ENCODE measurements at regions not wholly inside any gene's neighbourhood (a gene's known extent, or its start where the extent isn't known, plus 50 kb on each side); places are given as distances from the start of the nearest gene placed in this dataset.

- no peak overlapping the region for H3K4me3 ChIP-seq
- no peak overlapping the region for H3K9ac ChIP-seq
- no peaks in the 10 kb centered on the region for H3K4me1 ChIP-seq (ENCODE audit: insufficient read depth)
- no peak for DNase-seq
- no peak overlapping the region for H2AFZ ChIP-seq
- H3K27ac ChIP-seq: no peak overlapping the region
- no peaks in the 10 kb centered on the region for H3F3A ChIP-seq (ENCODE audit: insufficient read depth)
- 0 out of 2 replicates have a peak, but pooled peaks cover 3% of the 10 kb centered on the region for H3K27me3 ChIP-seq (replicated peaks; ENCODE audit: insufficient read depth)
- H3K36me3 ChIP-seq (ENCODE audit: low read depth): no peaks in the 10 kb centered on the region
- no peak overlapping the region for H3K4me2 ChIP-seq (ENCODE audit: unreplicated experiment)
- in situ Hi-C loops (cut with MboI): no loop called here
- H3K9me3 ChIP-seq (ENCODE audit: low read depth): no peaks in the 10 kb centered on the region
- H3K9me2 ChIP-seq (ENCODE audit: insufficient read depth): no peaks in the 10 kb centered on the region
- no peak for TF ChIP-seq EZH2 (IDR thresholded peaks at IDR 0.05; ENCODE audit: insufficient read depth, poor library complexity, severe bottlenecking)
- no peak for TF ChIP-seq EZH2phosphoT487 (IDR thresholded peaks at IDR 0.05; ENCODE audit: insufficient read depth, low read depth)
- no peaks in the 10 kb centered on the region for H3K79me2 ChIP-seq (ENCODE audit: insufficient read depth)
- H4K20me1 ChIP-seq (ENCODE audit: insufficient read depth): no peaks in the 10 kb centered on the region
- 52 to 55% methylated on average over 5 of the region's 5 CpGs for WGBS, 2 experiments (ENCODE audit: low coverage in 1 of 2, low lambda C conversion rate in 2 of 2, missing lambda C conversion rate in 2 of 2)
These were observed 71.0 kb upstream of the SLC1A3 start for GRCh38 chr5:36535378-36535777.

- H4K20me1 ChIP-seq (ENCODE audit: insufficient read depth): no peaks in the 10 kb centered on the region
- H3F3A ChIP-seq (ENCODE audit: insufficient read depth): no peaks in the 10 kb centered on the region
- no peak overlapping the region for H2AFZ ChIP-seq
- WGBS, 2 experiments (ENCODE audit: low coverage in 1 of 2, low lambda C conversion rate in 2 of 2, missing lambda C conversion rate in 2 of 2): 53 to 56% methylated on average over 4 of the region's 4 CpGs
- H3K79me2 ChIP-seq (ENCODE audit: insufficient read depth): no peaks in the 10 kb centered on the region
- 0 out of 2 replicates have a peak, but pooled peaks cover 3% of the 10 kb centered on the region for H3K27me3 ChIP-seq (replicated peaks; ENCODE audit: insufficient read depth)
- no peak overlapping the region for H3K9ac ChIP-seq
- DNase-seq: no peak
- H3K36me3 ChIP-seq (ENCODE audit: low read depth): no peaks in the 10 kb centered on the region
- H3K4me1 ChIP-seq (ENCODE audit: insufficient read depth): no peaks in the 10 kb centered on the region
- H3K27ac ChIP-seq: no peak overlapping the region
- no peak overlapping the region for H3K4me3 ChIP-seq
- H3K9me2 ChIP-seq (ENCODE audit: insufficient read depth): no peaks in the 10 kb centered on the region
- no peaks in the 10 kb centered on the region for H3K9me3 ChIP-seq (ENCODE audit: low read depth)
- H3K4me2 ChIP-seq (ENCODE audit: unreplicated experiment): no peak overlapping the region
- in situ Hi-C loops (cut with MboI): no loop called here
- TF ChIP-seq EZH2 (IDR thresholded peaks at IDR 0.05; ENCODE audit: insufficient read depth, poor library complexity, severe bottlenecking) (no peak), EZH2phosphoT487 (IDR thresholded peaks at IDR 0.05; ENCODE audit: insufficient read depth, low read depth) (no peak)
These were observed 70.4 kb upstream of the SLC1A3 start for GRCh38 chr5:36535859-36536615.

- H2AFZ ChIP-seq: no peak overlapping the region
- H3K4me2 ChIP-seq (ENCODE audit: unreplicated experiment): no peak overlapping the region
- no peak overlapping the region for H3K4me3 ChIP-seq
- H3K9me3 ChIP-seq (ENCODE audit: low read depth): no peaks in the 10 kb centered on the region
- H3K27ac ChIP-seq: no peak overlapping the region
- no peak for TF ChIP-seq EZH2 (IDR thresholded peaks at IDR 0.05; ENCODE audit: insufficient read depth, poor library complexity, severe bottlenecking)
- TF ChIP-seq EZH2phosphoT487 (IDR thresholded peaks at IDR 0.05; ENCODE audit: insufficient read depth, low read depth): no peak
- no peaks in the 10 kb centered on the region for H3K36me3 ChIP-seq (ENCODE audit: low read depth)
- H3K9ac ChIP-seq: no peak overlapping the region
- H3K4me1 ChIP-seq (ENCODE audit: insufficient read depth): no peaks in the 10 kb centered on the region
- no peaks in the 10 kb centered on the region for H3F3A ChIP-seq (ENCODE audit: insufficient read depth)
- in situ Hi-C loops (cut with MboI): no loop called here
- no peaks in the 10 kb centered on the region for H3K79me2 ChIP-seq (ENCODE audit: insufficient read depth)
- H3K9me2 ChIP-seq (ENCODE audit: insufficient read depth): no peaks in the 10 kb centered on the region
- no peaks in the 10 kb centered on the region for H4K20me1 ChIP-seq (ENCODE audit: insufficient read depth)
- H3K27me3 ChIP-seq (replicated peaks; ENCODE audit: insufficient read depth): 0 out of 2 replicates have a peak, but pooled peaks cover 3% of the 10 kb centered on the region
- no peak for DNase-seq
These were observed 69.8 kb upstream of the SLC1A3 start for GRCh38 chr5:36536616-36537005.

- in situ Hi-C loops (cut with MboI): no loop called here
- H4K20me1 ChIP-seq (ENCODE audit: insufficient read depth): no peaks in the 10 kb centered on the region
- WGBS, 2 experiments (ENCODE audit: low coverage in 1 of 2, low lambda C conversion rate in 2 of 2, missing lambda C conversion rate in 2 of 2): 47 to 48% methylated on average over 4 of the region's 4 CpGs
These were observed 68.7 kb upstream of the SLC1A3 start for GRCh38 chr5:36537724-36538123.

More at GRCh38 chr5:36537724-36538123, 68.7 kb upstream of the SLC1A3 start:
- H3K4me2 ChIP-seq (ENCODE audit: unreplicated experiment): no peak overlapping the region
- TF ChIP-seq EZH2phosphoT487 (IDR thresholded peaks at IDR 0.05; ENCODE audit: insufficient read depth, low read depth) (no peak), EZH2 (IDR thresholded peaks at IDR 0.05; ENCODE audit: insufficient read depth, poor library complexity, severe bottlenecking) (no peak)
- H3F3A ChIP-seq (ENCODE audit: insufficient read depth): no peaks in the 10 kb centered on the region
- H2AFZ ChIP-seq: no peak overlapping the region
- no peak overlapping the region for H3K9ac ChIP-seq
- no peaks in the 10 kb centered on the region for H3K79me2 ChIP-seq (ENCODE audit: insufficient read depth)
- H3K4me3 ChIP-seq: no peak overlapping the region
- no peaks in the 10 kb centered on the region for H3K4me1 ChIP-seq (ENCODE audit: insufficient read depth)
- no peaks in the 10 kb centered on the region for H3K9me3 ChIP-seq (ENCODE audit: low read depth)
- no peaks in the 10 kb centered on the region for H3K9me2 ChIP-seq (ENCODE audit: insufficient read depth)
- no peaks in the 10 kb centered on the region for H3K36me3 ChIP-seq (ENCODE audit: low read depth)
- no peak overlapping the region for H3K27ac ChIP-seq
- DNase-seq: no peak
- 0 out of 2 replicates have a peak, but pooled peaks cover 3% of the 10 kb centered on the region for H3K27me3 ChIP-seq (replicated peaks; ENCODE audit: insufficient read depth)
